ENCODE measurements at regions not wholly inside any gene's neighbourhood (a gene's known extent, or its start where the extent isn't known, plus 50 kb on each side); places are given as distances from the start of the nearest gene placed in this dataset.

GRCh38 chr16:87233928-87234327, 83.3 kb downstream of the C16orf95 start:
- Mint-ChIP-seq H3K27me3 (ENCODE audit: low read depth) (peaks cover 17% of the 10 kb centered on the region), H3K27ac (no peak overlapping the region), H3K4me1 (ENCODE audit: low read depth) (peaks cover 12% of the 10 kb centered on the region), H3K9me3 (peaks cover 0 to 2% of the 10 kb centered on the region in 2 donors), H3K4me3 (no peak overlapping the region), H3K36me3 (ENCODE audit: insufficient read depth in 2 of 2) (no peaks in the 10 kb centered on the region)
- ATAC-seq (replicated peaks in 1 of 2) (no peak), DNase-seq (no peak)

GRCh38 chr16:87234601-87235000, 82.6 kb downstream of the C16orf95 start:
- peaks cover 17% of the 10 kb centered on the region for H3K27me3 Mint-ChIP-seq (ENCODE audit: low read depth)
- H3K9me3 Mint-ChIP-seq = peaks cover 0 to 2% of the 10 kb centered on the region in 2 donors
- H3K36me3 Mint-ChIP-seq (ENCODE audit: insufficient read depth in 2 of 2) = no peaks in the 10 kb centered on the region
- no peak overlapping the region for H3K4me3 Mint-ChIP-seq
- H3K4me1 Mint-ChIP-seq (ENCODE audit: low read depth) = peaks cover 12% of the 10 kb centered on the region
- ATAC-seq (replicated peaks in 1 of 2) = no peak
- no peak for DNase-seq
- no peak overlapping the region for H3K27ac Mint-ChIP-seq

- Mint-ChIP-seq H3K27me3 (ENCODE audit: low read depth) (peaks cover 25% of the 10 kb centered on the region), H3K27ac (no peak overlapping the region), H3K4me1 (ENCODE audit: low read depth) (peaks cover 18% of the 10 kb centered on the region), H3K9me3 (peaks cover 0 to 2% of the 10 kb centered on the region in 2 donors), H3K4me3 (peak overlapping the region in 1 of 2 donors; percentile 37), H3K36me3 (ENCODE audit: insufficient read depth in 2 of 2) (no peaks in the 10 kb centered on the region)
- ATAC-seq (replicated peaks in 1 of 2) = peak; percentile 39 to 42
- no peak for DNase-seq
These were observed 81.2 kb downstream of the C16orf95 start for GRCh38 chr16:87235810-87236515.

- H3K9me3 Mint-ChIP-seq = peaks cover 0 to 2% of the 10 kb centered on the region in 2 donors
- H3K27ac Mint-ChIP-seq = no peak overlapping the region
- peaks cover 19% of the 10 kb centered on the region for H3K4me1 Mint-ChIP-seq (ENCODE audit: low read depth)
- H3K4me3 Mint-ChIP-seq = peak overlapping the region in 1 of 2 donors; percentile 37
- peaks cover 26% of the 10 kb centered on the region for H3K27me3 Mint-ChIP-seq (ENCODE audit: low read depth)
- ATAC-seq (replicated peaks in 1 of 2) (peak in 1 of 2 donors; percentile 43), DNase-seq (no peak)
- no peaks in the 10 kb centered on the region for H3K36me3 Mint-ChIP-seq (ENCODE audit: insufficient read depth in 2 of 2)
These were observed 80.6 kb downstream of the C16orf95 start for GRCh38 chr16:87236516-87237115.

GRCh38 chr16:87238361-87238715, 78.9 kb downstream of the C16orf95 start:
- Mint-ChIP-seq H3K4me1 (ENCODE audit: low read depth) (peaks cover 19% of the 10 kb centered on the region), H3K9me3 (no peaks in the 10 kb centered on the region), H3K36me3 (ENCODE audit: insufficient read depth in 2 of 2) (no peaks in the 10 kb centered on the region), H3K4me3 (no peak overlapping the region), H3K27ac (no peak overlapping the region), H3K27me3 (ENCODE audit: low read depth) (peaks cover 26% of the 10 kb centered on the region)
- no peak for DNase-seq
- no peak for ATAC-seq (replicated peaks in 1 of 2)

GRCh38 chr16:87239545-87239944, 77.6 kb downstream of the C16orf95 start:
- DNase-seq (no peak), ATAC-seq (replicated peaks in 1 of 2) (no peak)
- Mint-ChIP-seq H3K36me3 (ENCODE audit: insufficient read depth in 2 of 2) (no peaks in the 10 kb centered on the region), H3K9me3 (no peaks in the 10 kb centered on the region), H3K4me1 (ENCODE audit: low read depth) (peaks cover 24% of the 10 kb centered on the region), H3K27ac (no peak overlapping the region), H3K27me3 (ENCODE audit: low read depth) (peaks cover 26% of the 10 kb centered on the region), H3K4me3 (no peak overlapping the region)

GRCh38 chr16:87240211-87241136, 76.7 kb downstream of the C16orf95 start:
- Mint-ChIP-seq H3K36me3 (ENCODE audit: insufficient read depth in 2 of 2) (no peaks in the 10 kb centered on the region), H3K4me1 (ENCODE audit: low read depth) (peaks cover 24% of the 10 kb centered on the region), H3K27me3 (ENCODE audit: low read depth) (peaks cover 24% of the 10 kb centered on the region), H3K9me3 (no peaks in the 10 kb centered on the region), H3K27ac (no peak overlapping the region), H3K4me3 (peak overlapping the region in 1 of 2 donors; percentile 15)
- DNase-seq (no peak), ATAC-seq (replicated peaks in 1 of 2) (peak in 1 of 2 donors; percentile 40)

- Mint-ChIP-seq H3K36me3 (ENCODE audit: insufficient read depth in 2 of 2) (no peaks in the 10 kb centered on the region), H3K9me3 (no peaks in the 10 kb centered on the region), H3K4me3 (peak overlapping the region in 1 of 2 donors; percentile 15), H3K27ac (no peak overlapping the region), H3K27me3 (ENCODE audit: low read depth) (peaks cover 16% of the 10 kb centered on the region), H3K4me1 (ENCODE audit: low read depth) (peaks cover 16% of the 10 kb centered on the region)
- ATAC-seq (replicated peaks in 1 of 2) (no peak), DNase-seq (no peak)
These were observed 75.9 kb downstream of the C16orf95 start for GRCh38 chr16:87241137-87241771.

GRCh38 chr16:87243478-87243877, 73.7 kb downstream of the C16orf95 start:
- DNase-seq (no peak), ATAC-seq (replicated peaks in 1 of 2) (peak; percentile 29 to 67)
- H3K4me1 Mint-ChIP-seq (ENCODE audit: low read depth) = peaks cover 15% of the 10 kb centered on the region
- H3K27me3 Mint-ChIP-seq (ENCODE audit: low read depth) = peaks cover 9% of the 10 kb centered on the region
- no peak overlapping the region for H3K27ac Mint-ChIP-seq
- H3K4me3 Mint-ChIP-seq = peak overlapping the region in 1 of 2 donors; percentile 6
- no peaks in the 10 kb centered on the region for H3K36me3 Mint-ChIP-seq (ENCODE audit: insufficient read depth in 2 of 2)
- no peaks in the 10 kb centered on the region for H3K9me3 Mint-ChIP-seq

GRCh38 chr16:87244636-87245197, 72.5 kb downstream of the C16orf95 start:
- no peak overlapping the region for H3K4me3 Mint-ChIP-seq
- H3K27ac Mint-ChIP-seq = no peak overlapping the region
- ATAC-seq (replicated peaks in 1 of 2) (no peak), DNase-seq (no peak)
- no peaks in the 10 kb centered on the region for H3K9me3 Mint-ChIP-seq
- H3K4me1 Mint-ChIP-seq (ENCODE audit: low read depth) = peaks cover 21% of the 10 kb centered on the region
- H3K27me3 Mint-ChIP-seq (ENCODE audit: low read depth) = peaks cover 9% of the 10 kb centered on the region
- H3K36me3 Mint-ChIP-seq (ENCODE audit: insufficient read depth in 2 of 2) = no peaks in the 10 kb centered on the region

GRCh38 chr16:87245511-87245910, 71.7 kb downstream of the C16orf95 start:
- H3K4me3 Mint-ChIP-seq = no peak overlapping the region
- H3K36me3 Mint-ChIP-seq (ENCODE audit: insufficient read depth in 2 of 2) = no peaks in the 10 kb centered on the region
- peaks cover 19% of the 10 kb centered on the region for H3K4me1 Mint-ChIP-seq (ENCODE audit: low read depth)
- peaks cover 6% of the 10 kb centered on the region for H3K27me3 Mint-ChIP-seq (ENCODE audit: low read depth)
- no peaks in the 10 kb centered on the region for H3K9me3 Mint-ChIP-seq
- H3K27ac Mint-ChIP-seq = no peak overlapping the region
- no peak for DNase-seq
- ATAC-seq (replicated peaks in 1 of 2) = no peak

- H3K27ac Mint-ChIP-seq = no peak overlapping the region
- ATAC-seq (replicated peaks in 1 of 2) (no peak), DNase-seq (no peak)
- peaks cover 13% of the 10 kb centered on the region for H3K4me1 Mint-ChIP-seq (ENCODE audit: low read depth)
- no peak overlapping the region for H3K4me3 Mint-ChIP-seq
- H3K9me3 Mint-ChIP-seq = no peaks in the 10 kb centered on the region
- H3K27me3 Mint-ChIP-seq (ENCODE audit: low read depth) = no peaks in the 10 kb centered on the region
- no peaks in the 10 kb centered on the region for H3K36me3 Mint-ChIP-seq (ENCODE audit: insufficient read depth in 2 of 2)
These were observed 70.7 kb downstream of the C16orf95 start for GRCh38 chr16:87246269-87247065.

Data from activated T-cell treated with anti-CD3 and anti-CD28 coated beads, Interleukin-2, amount 50 U/mL, for 72 hours (primary cell).